ENCODE measurements at regions not wholly inside any gene's neighbourhood (a gene's known extent, or its start where the extent isn't known, plus 50 kb on each side); places are given as distances from the start of the nearest gene placed in this dataset.

- no peak for DNase-seq
- in situ Hi-C loops (cut with HindIII; ENCODE audit: low pct_ligation_motif_present, low pct_unique_long_range_greater_than_20kb, low sequenced_read_pairs) = no loop called here
Observed at GRCh38 chr1:229025576-229025975, 245.3 kb upstream of the RAB4A start.

DNA sequence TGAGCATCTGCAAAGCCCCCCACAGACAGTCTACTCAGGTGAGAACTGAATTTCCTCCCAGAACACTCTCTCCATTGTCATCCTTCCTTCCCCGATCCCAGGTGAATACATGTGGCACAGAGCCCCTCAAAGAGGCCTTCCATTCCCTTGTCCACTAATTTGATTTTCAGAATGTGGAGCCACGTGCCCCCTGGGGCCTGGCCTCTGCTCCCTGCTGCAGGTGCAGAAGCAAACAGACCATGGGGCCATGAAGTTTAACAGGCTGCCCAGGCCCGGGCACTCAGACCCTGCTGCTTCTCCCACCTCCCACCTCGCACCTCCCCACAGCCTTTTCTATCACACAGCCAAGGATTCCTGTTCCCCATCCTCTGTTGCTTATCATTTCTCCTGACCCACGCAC, 243.8 kb upstream of the RAB4A start:
- in situ Hi-C loops (cut with HindIII; ENCODE audit: low pct_ligation_motif_present, low pct_unique_long_range_greater_than_20kb, low sequenced_read_pairs) = no loop called here
- DNase-seq = no peak

DNA sequence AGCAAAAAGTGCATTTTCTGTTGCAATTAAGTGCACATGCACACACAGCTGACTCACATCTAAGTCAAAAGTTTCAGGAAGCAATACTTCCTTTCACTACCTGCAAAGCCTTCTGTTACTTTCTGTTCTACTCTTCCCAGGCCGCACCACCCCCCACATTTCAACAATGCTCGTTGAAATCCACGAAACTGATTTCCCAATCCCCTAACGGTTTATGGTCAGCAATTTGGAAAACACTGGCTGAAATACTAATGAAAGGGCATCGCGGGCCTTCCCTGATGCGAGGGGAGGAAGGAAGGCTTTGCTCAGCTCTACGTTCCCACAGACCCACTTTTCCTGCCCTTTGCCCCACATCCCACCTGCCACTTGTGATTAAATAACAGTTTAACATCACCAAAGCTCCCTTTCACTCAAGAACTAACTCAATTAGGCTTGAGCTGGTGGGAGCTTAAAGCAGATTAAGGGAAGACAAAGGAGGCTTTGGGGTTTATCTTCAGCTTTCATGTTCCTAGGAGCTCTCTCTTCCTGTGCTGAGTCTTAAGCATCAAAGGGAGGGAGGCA, 243.2 kb upstream of the RAB4A start:
- DNase-seq = no peak
- in situ Hi-C loops (cut with HindIII; ENCODE audit: low pct_ligation_motif_present, low pct_unique_long_range_greater_than_20kb, low sequenced_read_pairs) = no loop called here

DNA sequence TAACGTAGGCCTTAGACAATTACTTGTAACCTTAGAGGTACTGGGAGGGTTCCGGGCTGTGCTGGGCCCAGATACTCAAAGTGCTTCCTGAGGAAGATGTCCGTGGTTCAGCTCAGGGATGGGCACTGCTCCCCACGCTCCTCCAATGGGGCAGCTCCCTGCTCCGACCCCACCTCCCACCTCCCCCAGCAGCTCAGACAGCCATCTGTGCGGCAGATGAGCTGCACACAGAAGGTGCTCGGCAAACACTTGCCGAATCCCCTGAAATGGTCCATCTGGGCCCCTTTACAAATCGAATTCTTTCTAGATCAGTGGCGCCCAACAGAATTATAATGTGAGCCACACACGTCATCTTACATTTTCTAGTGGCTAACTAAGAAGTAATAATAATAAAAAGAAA, 242.4 kb upstream of the RAB4A start:
- in situ Hi-C loops (cut with HindIII; ENCODE audit: low pct_ligation_motif_present, low pct_unique_long_range_greater_than_20kb, low sequenced_read_pairs) = no loop called here
- no peak for DNase-seq

DNA sequence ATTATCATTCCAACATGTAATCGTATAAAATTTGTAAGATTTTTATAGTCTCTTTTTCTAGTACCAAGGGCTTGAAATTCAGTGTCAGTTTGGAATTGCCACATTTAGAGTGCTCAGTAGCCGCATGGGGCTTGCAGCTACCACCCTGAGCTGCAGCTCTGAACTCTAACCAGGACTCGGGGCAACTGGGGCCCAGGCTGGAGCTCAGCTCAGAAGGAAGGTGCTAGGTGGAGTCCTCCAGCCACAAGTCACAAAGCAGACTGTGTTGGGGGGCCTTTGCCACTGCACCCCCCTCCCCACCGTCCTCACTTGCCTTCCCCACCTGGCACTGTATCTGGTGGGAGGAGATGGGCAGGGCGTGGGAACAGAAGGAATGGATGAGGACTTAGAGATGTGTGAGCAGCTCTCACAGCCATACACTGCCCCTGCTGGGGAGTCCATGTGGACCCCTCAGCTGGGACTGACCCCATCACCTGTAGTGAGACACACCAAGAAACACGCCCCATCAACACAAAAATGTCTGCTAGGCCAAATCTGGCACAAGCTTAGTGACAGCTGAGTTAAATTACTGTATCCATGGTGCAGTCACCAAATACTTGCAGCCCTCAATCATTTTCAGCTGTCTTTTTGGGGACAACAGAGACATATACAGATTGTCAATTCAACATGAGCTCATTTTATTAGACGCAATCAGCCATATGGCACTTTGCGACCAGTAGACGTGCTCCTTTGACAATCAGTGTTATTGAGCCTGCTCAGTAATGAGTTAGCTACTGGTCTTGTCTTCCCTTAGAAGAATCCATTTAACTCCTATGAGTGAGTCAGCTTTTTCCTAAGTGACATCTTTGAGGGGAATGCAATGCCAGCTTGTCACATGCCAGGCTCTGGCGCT, 241.7 kb upstream of the RAB4A start:
- DNase-seq = no peak
- in situ Hi-C loops (cut with HindIII; ENCODE audit: low pct_ligation_motif_present, low pct_unique_long_range_greater_than_20kb, low sequenced_read_pairs) = no loop called here

- DNase-seq = no peak
- in situ Hi-C loops (cut with HindIII; ENCODE audit: low pct_ligation_motif_present, low pct_unique_long_range_greater_than_20kb, low sequenced_read_pairs) = no loop called here
Observed at GRCh38 chr1:229029879-229030235, 241.1 kb upstream of the RAB4A start.

DNA sequence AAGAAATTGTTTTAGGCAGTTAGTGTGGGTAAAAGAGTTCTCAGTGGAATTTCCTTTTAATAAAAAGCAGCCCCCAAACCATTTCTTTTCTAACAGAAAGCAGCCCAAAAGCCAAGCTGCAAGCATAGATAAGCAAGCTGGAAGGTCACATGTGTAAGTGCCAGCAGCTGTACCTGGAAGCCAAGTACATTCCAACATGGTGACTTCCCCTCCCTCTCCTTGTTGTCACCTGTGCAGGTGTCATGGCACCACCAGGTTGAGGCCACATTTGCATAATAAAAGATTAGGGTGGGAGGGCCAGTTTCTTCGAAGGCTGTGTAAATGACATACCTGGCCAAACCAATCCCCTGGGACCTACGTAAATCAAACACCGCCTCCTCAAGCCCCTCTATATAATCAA, 240.3 kb upstream of the RAB4A start:
- in situ Hi-C loops (cut with HindIII; ENCODE audit: low pct_ligation_motif_present, low pct_unique_long_range_greater_than_20kb, low sequenced_read_pairs) = no loop called here
- no peak for DNase-seq

DNA sequence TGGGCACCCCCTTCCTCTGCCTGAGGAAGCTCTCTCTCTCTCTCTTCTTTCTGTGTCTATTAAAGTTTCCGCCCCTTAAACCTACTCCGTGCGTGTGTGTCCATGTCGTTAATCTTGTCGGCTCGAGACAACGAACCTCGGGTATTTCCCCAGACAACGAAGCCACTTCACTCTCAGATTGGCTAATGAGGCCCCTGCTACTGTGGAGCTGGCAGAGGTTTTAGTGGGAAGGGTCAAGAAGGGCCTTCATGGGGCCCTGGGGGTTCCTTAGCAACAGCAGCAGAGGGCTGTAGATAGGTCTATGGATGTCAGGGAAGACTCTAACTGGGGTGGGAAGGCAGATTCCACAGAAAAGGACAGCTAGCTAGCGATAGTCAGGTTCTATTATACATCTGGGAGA, 239.8 kb upstream of the RAB4A start:
- in situ Hi-C loops (cut with HindIII; ENCODE audit: low pct_ligation_motif_present, low pct_unique_long_range_greater_than_20kb, low sequenced_read_pairs) = no loop called here
- no peak for DNase-seq

DNA sequence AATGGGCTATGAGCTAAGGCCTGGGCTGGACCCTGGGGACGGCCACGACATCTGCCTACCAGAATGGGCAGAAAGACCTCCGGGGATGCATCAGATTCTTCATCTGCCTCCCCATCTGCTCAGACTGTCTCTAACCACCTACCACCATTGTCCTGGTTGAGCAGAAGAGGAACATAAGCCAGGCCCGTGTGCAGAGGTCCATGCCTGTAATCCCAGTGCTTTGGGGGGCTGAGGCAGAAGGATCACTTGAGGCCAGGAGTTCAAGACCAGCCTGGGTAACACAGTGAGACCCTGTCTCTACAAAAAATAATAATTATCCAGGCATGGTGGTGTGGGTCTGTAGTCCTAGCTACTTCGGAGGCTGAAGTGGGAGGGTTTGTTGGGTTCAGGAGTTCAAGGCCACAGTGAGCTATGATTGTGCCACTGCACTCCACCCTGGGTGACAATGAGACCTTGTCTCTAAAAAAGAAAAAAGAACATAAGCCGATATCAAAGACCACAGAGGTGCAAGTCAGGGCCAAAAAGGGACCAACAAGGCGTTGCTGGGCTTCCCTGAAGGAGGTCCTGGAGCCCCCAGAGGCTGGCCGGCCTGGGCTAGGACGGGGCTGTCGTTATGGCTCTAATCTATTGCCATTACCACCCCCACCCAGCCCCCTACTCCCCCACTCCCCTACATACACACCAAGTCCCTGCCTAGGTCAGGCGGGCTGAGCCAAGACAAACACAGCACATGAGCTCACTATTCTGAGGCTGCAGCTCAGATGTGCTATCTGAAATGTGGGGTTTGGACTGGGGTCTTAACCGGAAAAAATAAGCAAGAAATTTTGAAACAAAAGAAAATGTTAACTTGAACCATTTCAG, 239.2 kb upstream of the RAB4A start:
- DNase-seq = no peak
- in situ Hi-C loops (cut with HindIII; ENCODE audit: low pct_ligation_motif_present, low pct_unique_long_range_greater_than_20kb, low sequenced_read_pairs) = no loop called here

DNA sequence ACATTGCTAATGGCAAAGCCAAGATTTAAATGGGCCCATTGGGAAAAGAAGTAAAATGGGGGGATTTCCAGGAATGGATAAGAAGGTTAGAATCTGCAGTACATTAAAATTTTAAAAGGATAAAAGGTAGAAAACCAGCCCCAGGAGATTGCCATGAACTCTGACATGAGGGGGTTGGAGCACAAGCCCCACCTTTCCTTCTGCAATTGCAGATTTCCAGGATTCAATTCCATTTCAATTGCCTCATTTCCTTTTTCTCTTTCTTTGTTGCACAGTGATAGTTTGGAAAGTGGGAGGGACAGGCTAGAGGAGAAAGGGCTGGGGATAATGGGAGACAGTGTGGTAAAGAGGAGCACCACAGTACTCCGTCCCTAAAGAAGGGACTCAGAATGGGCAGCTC, 238.5 kb upstream of the RAB4A start:
- no peak for DNase-seq
- in situ Hi-C loops (cut with HindIII; ENCODE audit: low pct_ligation_motif_present, low pct_unique_long_range_greater_than_20kb, low sequenced_read_pairs) = no loop called here

DNA sequence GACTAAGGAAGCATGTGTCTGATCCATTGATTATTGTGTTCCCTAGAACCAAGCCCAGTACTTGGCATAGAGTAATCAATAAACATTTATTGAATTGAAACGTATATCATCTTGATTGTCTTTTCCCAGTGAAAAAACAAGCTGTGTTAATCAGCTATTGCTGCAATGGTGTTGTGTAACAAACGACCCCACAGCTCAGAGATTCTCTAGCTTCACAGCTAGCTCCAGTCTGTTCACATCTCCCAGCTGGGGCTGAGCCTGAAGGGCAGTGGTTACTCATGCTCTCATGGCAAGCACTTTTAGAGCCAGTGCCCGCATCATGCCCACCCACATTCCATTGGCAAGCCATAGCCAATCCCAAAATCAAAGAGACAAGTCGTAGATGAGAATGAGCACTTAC, 237.4 kb upstream of the RAB4A start:
- in situ Hi-C loops (cut with HindIII; ENCODE audit: low pct_ligation_motif_present, low pct_unique_long_range_greater_than_20kb, low sequenced_read_pairs) = no loop called here
- DNase-seq = no peak

DNA sequence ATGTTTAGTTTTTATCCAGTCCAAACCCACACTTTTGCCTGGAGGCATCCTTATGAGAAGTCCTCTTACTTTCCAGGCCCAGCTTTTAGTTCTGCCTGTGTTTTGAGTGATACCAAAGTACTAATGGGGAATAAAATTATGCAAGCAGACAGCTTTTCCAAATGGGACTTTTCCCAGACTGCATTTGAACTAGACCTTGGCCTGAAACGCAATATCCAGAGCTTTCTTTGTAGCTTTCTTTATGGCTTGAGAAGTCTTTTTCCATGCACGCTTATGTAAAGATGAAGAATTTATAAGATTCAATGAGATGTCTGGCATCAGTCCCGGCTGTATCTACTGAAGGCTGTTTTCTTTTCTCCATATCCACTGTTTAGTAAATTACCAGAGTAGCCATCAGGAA, 236.6 kb upstream of the RAB4A start:
- in situ Hi-C loops (cut with HindIII; ENCODE audit: low pct_ligation_motif_present, low pct_unique_long_range_greater_than_20kb, low sequenced_read_pairs) = no loop called here
- DNase-seq = no peak

DNA sequence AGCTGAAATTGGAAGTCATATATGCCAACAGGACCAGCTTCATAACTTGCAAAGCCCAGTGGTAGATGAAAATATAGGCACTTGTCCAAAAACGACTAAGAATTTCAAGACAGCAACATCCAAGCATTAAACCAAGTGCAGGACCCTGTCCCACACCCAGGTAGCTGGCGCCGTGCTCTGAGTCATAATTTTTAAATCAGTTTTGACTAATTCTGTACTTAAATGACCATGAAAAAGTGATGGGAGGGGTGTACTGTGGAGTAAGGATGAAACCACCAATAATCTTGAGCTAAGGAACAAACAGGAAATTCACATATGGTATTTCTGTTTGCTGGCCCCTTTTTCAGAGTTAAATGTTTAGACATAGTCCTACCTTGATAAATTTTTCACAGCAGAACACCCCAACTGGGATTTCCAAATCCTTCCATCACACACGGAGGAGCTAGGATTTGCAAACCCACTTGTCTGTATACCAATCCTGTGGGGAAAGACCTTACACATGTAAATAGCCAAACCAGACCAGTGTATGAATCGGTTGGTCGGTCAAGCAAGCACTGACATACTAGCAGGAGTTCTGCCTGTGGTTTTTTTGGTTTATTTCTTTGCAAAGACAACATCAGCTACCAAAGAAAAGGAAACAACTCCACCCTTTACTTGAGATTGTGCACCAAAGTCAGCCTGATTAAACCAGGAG, 235.7 kb upstream of the RAB4A start:
- DNase-seq = peak; percentile 39
- in situ Hi-C loops (cut with HindIII; ENCODE audit: low pct_ligation_motif_present, low pct_unique_long_range_greater_than_20kb, low sequenced_read_pairs) = no loop called here

- in situ Hi-C loops (cut with HindIII; ENCODE audit: low pct_ligation_motif_present, low pct_unique_long_range_greater_than_20kb, low sequenced_read_pairs) = no loop called here
- DNase-seq = no peak
Observed at GRCh38 chr1:229035748-229036082, 235.2 kb upstream of the RAB4A start.

GRCh38 chr1:229037806-229038405, 233.0 kb upstream of the RAB4A start:
- DNase-seq = no peak
- in situ Hi-C loops (cut with HindIII; ENCODE audit: low pct_ligation_motif_present, low pct_unique_long_range_greater_than_20kb, low sequenced_read_pairs) = no loop called here

DNA sequence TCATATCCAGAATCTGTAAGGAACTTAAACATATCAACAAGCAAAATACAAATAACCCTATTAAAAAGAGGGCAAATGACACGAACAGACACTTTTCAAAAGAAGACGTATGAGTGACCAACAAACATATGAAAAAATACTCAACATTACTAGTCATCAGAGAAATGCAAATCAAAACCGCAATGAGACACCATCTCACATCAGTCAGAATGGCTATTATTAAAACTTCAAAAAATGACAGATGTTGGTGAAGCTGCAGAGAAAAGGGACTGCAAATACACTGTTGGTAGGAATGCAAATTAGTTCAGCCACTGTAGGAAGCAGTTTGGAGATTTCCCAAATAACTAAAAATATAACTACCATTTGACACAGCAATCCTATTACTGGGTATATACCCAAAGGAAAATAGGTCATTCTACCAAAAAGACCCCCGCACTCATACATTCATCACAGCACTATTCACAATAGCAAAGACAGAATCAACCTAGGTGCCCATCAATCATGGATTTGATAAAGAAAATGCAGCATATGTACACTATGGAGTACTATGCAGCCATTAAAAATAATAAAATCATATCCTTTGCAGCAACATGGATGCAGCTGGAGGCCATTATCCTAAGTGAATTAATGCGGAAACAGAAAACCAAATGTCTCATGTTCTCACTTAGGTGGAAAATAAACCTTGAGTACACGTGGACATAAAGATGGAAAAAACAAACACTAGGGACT, 230.1 kb upstream of the RAB4A start:
- DNase-seq = no peak
- in situ Hi-C loops (cut with HindIII; ENCODE audit: low pct_ligation_motif_present, low pct_unique_long_range_greater_than_20kb, low sequenced_read_pairs) = no loop called here

DNA sequence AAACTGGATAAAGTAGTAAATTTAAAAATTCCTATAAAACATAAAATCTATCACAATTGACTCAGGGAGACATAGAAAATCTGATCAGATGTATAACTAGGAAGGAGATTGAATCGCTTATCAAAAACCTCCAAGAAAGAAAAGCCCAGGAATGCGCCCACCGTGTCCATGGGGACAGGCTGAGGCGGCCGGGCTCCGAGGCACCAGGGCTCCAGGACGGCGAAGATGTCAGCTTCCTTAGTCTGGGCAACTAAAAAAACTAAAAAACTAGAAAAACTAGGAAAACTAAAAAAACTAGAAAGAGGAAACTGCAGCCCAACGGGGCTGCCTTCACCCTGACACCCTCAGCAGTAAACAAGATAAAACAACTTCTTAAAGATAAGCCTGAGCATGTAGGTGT, 229.0 kb upstream of the RAB4A start:
- in situ Hi-C loops (cut with HindIII; ENCODE audit: low pct_ligation_motif_present, low pct_unique_long_range_greater_than_20kb, low sequenced_read_pairs) = no loop called here
- DNase-seq = no peak

- no peak for DNase-seq
- in situ Hi-C loops (cut with HindIII; ENCODE audit: low pct_ligation_motif_present, low pct_unique_long_range_greater_than_20kb, low sequenced_read_pairs) = no loop called here
Observed at GRCh38 chr1:229042482-229042881, 228.4 kb upstream of the RAB4A start.
